Testis (tissue), 2 donors: ENCODE measurements at regions not wholly inside any gene's neighbourhood (a gene's known extent, or its start where the extent isn't known, plus 50 kb on each side); places are given as distances from the start of the nearest gene placed in this dataset.
A peak's percentile ranks its signal among the peaks of the same experiment; 100 is the strongest.

Source experiments
- DNase-seq: peaks from one replicate; pipeline ENCODE4 v3.0.0-alpha.2; 2019
- H3K27ac ChIP-seq, 2 donors: fragments of 200-600 bp; sonication (generic); one replicate each; pipeline ENCODE4 v1.5.1; 2019
- H3K27me3 ChIP-seq: fragments of 200-600 bp; sonication (generic); one replicate; pipeline ENCODE4 v1.5.1; 2019
- H3K36me3 ChIP-seq: fragments of 200-600 bp; sonication (generic); one replicate; pipeline ENCODE4 v1.5.1; 2017; ENCODE audit warnings: low read depth; ENCODE audit errors: missing control alignments
- H3K4me1 ChIP-seq: fragments of 200-600 bp; sonication (generic); one replicate; pipeline ENCODE4 v1.5.1; 2019
- H3K4me3 ChIP-seq, 2 donors: fragments of 200-600 bp; sonication (generic); one replicate each; pipeline ENCODE4 v1.5.1; 2017 to 2019
- H3K9me3 ChIP-seq: fragments of 200-600 bp; sonication (generic); one replicate; pipeline ENCODE4 v1.5.1; 2017
- POLR2A ChIP-seq: fragments of 450-650 bp; IDR thresholded peaks from one replicate; pipeline ENCODE4 v1.6.1; 2017; ENCODE audit warnings: antibody characterized with exemption, mild to moderate bottlenecking, moderate library complexity
- WGBS, 2 donors: methylation state at CpG; one replicate each; pipeline ENCODE4 v1.1.5; 2018; 5-methylcytosine and 5-hydroxymethylcytosine counted together
- intact Hi-C: fragments of 100-400 bp; cut with DNase I; formaldehyde crosslinking; loops from one replicate; pipeline ENCODE4 v1.15.1; 2023; ENCODE audit warnings: low total_unique reads
- TF ChIP-seq, protein P1 (sequence below), 3 experiments: fragments of 450-650 bp in 2 of 3; fragments of 200-600 bp in 1 of 3; sonication (generic) in 1 of 3; IDR thresholded peaks; one replicate each; pipeline ENCODE4 v1.5.1; 2016 to 2019; ENCODE audit warnings: antibody characterized with exemption in 3 of 3, mild to moderate bottlenecking in 2 of 3, moderate library complexity in 1 of 3

DNA sequence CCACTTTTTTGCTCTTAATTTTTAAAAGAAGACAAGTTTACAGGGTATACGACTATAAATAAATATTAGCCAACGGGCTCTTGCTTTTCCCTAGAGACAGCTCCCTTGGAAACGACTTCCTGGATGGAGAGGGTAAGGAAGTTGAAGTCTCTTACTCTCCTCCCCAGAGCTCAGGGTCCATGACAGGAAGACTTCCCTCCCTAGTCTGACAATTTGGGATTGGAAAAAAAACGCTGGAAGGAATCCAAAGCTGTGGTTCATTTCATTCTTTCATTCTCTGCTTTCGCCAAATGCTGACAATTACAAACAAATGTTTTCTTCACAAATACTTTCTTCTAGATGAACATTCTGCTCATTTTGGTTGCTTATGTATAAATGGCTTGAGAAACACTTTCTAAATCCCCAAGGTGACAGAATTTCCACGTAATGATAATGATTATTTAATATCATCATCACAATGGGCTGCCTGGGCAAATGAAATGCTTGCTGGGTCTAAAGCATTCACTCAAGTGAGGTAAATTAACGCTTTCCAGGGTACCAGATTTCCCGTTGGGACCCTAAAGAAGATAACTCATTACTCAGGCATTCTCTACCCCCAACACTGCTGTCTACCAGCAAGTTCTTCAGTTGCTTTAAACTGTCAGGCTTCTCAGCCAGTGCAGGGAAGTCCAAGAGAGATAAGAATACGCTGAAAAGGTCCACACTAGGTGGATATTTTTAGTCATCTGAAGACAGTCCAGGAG, 139.8 kb upstream of the SLC30A5 start:
- Histone ChIP-seq H3K36me3 (no peaks in the 10 kb centered on the region), H3K27ac (peak overlapping the region in 1 of 2 donors; percentile 6), H3K4me1 (peaks cover 19% of the 10 kb centered on the region), H3K9me3 (no peaks in the 10 kb centered on the region), H3K4me3 (no peak overlapping the region), H3K27me3 (no peaks in the 10 kb centered on the region)
- WGBS, 2 donors = 44 to 45% methylated on average over 9 of the region's 9 CpGs
- peak; percentile 26 for DNase-seq
- no peak for TF ChIP-seq POLR2A
- TF ChIP-seq, protein P1, sequence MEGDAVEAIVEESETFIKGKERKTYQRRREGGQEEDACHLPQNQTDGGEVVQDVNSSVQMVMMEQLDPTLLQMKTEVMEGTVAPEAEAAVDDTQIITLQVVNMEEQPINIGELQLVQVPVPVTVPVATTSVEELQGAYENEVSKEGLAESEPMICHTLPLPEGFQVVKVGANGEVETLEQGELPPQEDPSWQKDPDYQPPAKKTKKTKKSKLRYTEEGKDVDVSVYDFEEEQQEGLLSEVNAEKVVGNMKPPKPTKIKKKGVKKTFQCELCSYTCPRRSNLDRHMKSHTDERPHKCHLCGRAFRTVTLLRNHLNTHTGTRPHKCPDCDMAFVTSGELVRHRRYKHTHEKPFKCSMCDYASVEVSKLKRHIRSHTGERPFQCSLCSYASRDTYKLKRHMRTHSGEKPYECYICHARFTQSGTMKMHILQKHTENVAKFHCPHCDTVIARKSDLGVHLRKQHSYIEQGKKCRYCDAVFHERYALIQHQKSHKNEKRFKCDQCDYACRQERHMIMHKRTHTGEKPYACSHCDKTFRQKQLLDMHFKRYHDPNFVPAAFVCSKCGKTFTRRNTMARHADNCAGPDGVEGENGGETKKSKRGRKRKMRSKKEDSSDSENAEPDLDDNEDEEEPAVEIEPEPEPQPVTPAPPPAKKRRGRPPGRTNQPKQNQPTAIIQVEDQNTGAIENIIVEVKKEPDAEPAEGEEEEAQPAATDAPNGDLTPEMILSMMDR (IDR thresholded peaks at IDR 0.05) = no peak
- intact Hi-C loops = no loop called here

DNA sequence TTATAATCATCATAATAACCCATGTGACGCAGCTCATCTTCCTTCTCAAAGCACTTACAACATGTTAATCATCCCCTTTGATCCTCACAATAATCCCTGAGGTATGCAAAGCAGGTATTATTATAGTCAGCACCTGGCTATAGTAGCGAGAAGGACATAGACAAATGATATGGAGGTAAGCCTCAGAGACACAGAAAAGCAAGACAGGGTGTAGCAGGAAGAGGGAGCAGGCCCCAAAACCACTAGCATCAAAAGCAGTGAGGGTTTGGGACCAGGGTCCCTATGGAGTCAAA, 139.2 kb upstream of the SLC30A5 start:
- H3K27ac ChIP-seq = peak overlapping the region in 1 of 2 donors; percentile 6
- intact Hi-C loops = no loop called here
- 81 to 82% methylated on average over 2 of the region's 2 CpGs for WGBS, 2 donors
- TF ChIP-seq POLR2A = no peak
- TF ChIP-seq, protein P1 (IDR thresholded peaks at IDR 0.05) = no peak
- no peaks in the 10 kb centered on the region for H3K9me3 ChIP-seq
- H3K27me3 ChIP-seq = no peaks in the 10 kb centered on the region
- no peaks in the 10 kb centered on the region for H3K36me3 ChIP-seq
- H3K4me1 ChIP-seq = peaks cover 14% of the 10 kb centered on the region
- no peak overlapping the region for H3K4me3 ChIP-seq
- no peak for DNase-seq

GRCh38 chr5:68957591-68957990, 136.2 kb upstream of the SLC30A5 start:
- H3K27me3 ChIP-seq = no peaks in the 10 kb centered on the region
- no peak overlapping the region for H3K27ac ChIP-seq
- intact Hi-C loops = no loop called here

GRCh38 chr5:68958428-68958827, 135.4 kb upstream of the SLC30A5 start:
- H3K27me3 ChIP-seq = no peaks in the 10 kb centered on the region
- 82 to 100% methylated on average over 1 of the region's 1 CpG for WGBS, 2 donors
- H3K36me3 ChIP-seq = no peaks in the 10 kb centered on the region
- H3K4me1 ChIP-seq = no peaks in the 10 kb centered on the region
- no peak overlapping the region for H3K4me3 ChIP-seq
- no peak for DNase-seq
- intact Hi-C loops = no loop called here
- no peak overlapping the region for H3K27ac ChIP-seq
- H3K9me3 ChIP-seq = no peaks in the 10 kb centered on the region
- no peak for TF ChIP-seq POLR2A
- TF ChIP-seq, protein P1 (IDR thresholded peaks at IDR 0.05) = no peak

More at GRCh38 chr5:68957591-68957990, 136.2 kb upstream of the SLC30A5 start:
- Histone ChIP-seq H3K36me3 (no peaks in the 10 kb centered on the region), H3K4me3 (no peak overlapping the region), H3K9me3 (no peaks in the 10 kb centered on the region), H3K4me1 (no peaks in the 10 kb centered on the region)
- TF ChIP-seq, protein P1 (IDR thresholded peaks at IDR 0.05) = no peak
- TF ChIP-seq POLR2A = no peak
- no peak for DNase-seq

DNA sequence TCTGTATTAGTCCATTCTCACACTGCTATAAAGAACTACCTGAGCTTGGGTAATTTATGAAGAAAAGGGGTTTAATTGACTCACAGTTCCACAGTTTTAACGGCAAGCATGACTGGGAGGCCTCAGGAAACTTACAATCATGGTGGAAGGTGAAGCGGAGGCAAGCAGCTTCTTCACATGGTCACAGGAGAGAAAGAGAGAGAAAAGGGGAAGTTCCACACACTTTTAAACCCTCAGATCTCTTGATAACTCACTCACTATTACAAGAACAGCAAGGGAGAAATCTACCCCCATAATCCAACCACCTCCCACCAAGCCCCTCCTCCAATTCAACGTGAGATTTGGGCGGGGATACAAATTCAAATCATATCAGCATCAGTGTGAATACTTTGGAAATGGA, 133.4 kb upstream of the SLC30A5 start:
- Histone ChIP-seq H3K27me3 (no peaks in the 10 kb centered on the region), H3K4me1 (no peaks in the 10 kb centered on the region), H3K27ac (no peak overlapping the region), H3K4me3 (no peak overlapping the region), H3K36me3 (no peaks in the 10 kb centered on the region), H3K9me3 (no peaks in the 10 kb centered on the region)
- intact Hi-C loops = no loop called here
- 86 to 93% methylated on average over 4 of the region's 4 CpGs for WGBS, 2 donors
- TF ChIP-seq, protein P1 (IDR thresholded peaks at IDR 0.05) = no peak
- TF ChIP-seq POLR2A = no peak
- no peak for DNase-seq
